ENCODE measurements at regions not wholly inside any gene's neighbourhood (a gene's known extent, or its start where the extent isn't known, plus 50 kb on each side); places are given as distances from the start of the nearest gene placed in this dataset.

- no peaks in the 10 kb centered on the region for H3K4me1 ChIP-seq (ENCODE audit: control insufficient read depth, extremely low read depth, insufficient read depth, low read length)
- no peak for FAIRE-seq
Measured at GRCh38 chr2:204277226-204277625, 268.0 kb upstream of the PARD3B start.

GRCh38 chr2:204278454-204278853 lies 266.8 kb upstream of the PARD3B start:
- H3K4me1 ChIP-seq (ENCODE audit: control insufficient read depth, extremely low read depth, insufficient read depth, low read length) = no peaks in the 10 kb centered on the region
- H3K9me3 ChIP-seq (ENCODE audit: control insufficient read depth, low read depth, low read length) = no peaks in the 10 kb centered on the region
- H3K36me3 ChIP-seq (ENCODE audit: control insufficient read depth in 2 of 2, extremely low read depth in 1 of 2, insufficient read depth in 2 of 2, low read length in 2 of 2) = no peaks in the 10 kb centered on the region
- H3K27me3 ChIP-seq (ENCODE audit: control insufficient read depth, extremely low read depth, insufficient read depth, low read length) = no peaks in the 10 kb centered on the region
- no peak overlapping the region for H3K27ac ChIP-seq (ENCODE audit: control insufficient read depth, insufficient read depth, low read length)
- no peak for DNase-seq (ENCODE audit: low read depth, low spot score)
- no peak overlapping the region for H3K9ac ChIP-seq (ENCODE audit: control insufficient read depth, extremely low read depth, insufficient read depth, low read length)
- dilution Hi-C loops (cut with MboI; ENCODE audit: extremely low pct_ligation_motif_present, low sequenced_read_pairs) = no loop called here
- H4K20me1 ChIP-seq (ENCODE audit: control insufficient read depth, extremely low read depth, insufficient read depth, low read length) = no peaks in the 10 kb centered on the region
- H3K79me2 ChIP-seq (ENCODE audit: control insufficient read depth, insufficient read depth, low read length) = no peaks in the 10 kb centered on the region
- H2AFZ ChIP-seq (ENCODE audit: control insufficient read depth, low read length) = no peak overlapping the region
- no peak for TF ChIP-seq CTCF (optimal IDR thresholded peaks at IDR 0.05 in 1 of 3, IDR thresholded peaks at IDR 0.05 in 1 of 3, conservative IDR thresholded peaks at IDR 0.05 in 1 of 3; ENCODE audit: extremely low read depth in 1 of 3, insufficient read depth in 2 of 3, low read length in 3 of 3)
- no peaks in the 10 kb centered on the region for H3K9me1 ChIP-seq (ENCODE audit: control insufficient read depth, extremely low read depth, insufficient read depth, low read length)
- H3K4me2 ChIP-seq (ENCODE audit: control insufficient read depth, extremely low read depth, insufficient read depth, low read depth, low read length) = no peak overlapping the region
- FAIRE-seq = no peak
- H3K4me3 ChIP-seq (ENCODE audit: control insufficient read depth in 2 of 3, extremely low read depth in 1 of 3, insufficient read depth in 2 of 3, low read depth in 1 of 3, low read length in 3 of 3) = no peak overlapping the region

More at GRCh38 chr2:204277226-204277625, 268.0 kb upstream of the PARD3B start:
- DNase-seq (ENCODE audit: low read depth, low spot score) = no peak
- H3K4me3 ChIP-seq (ENCODE audit: control insufficient read depth in 2 of 3, extremely low read depth in 1 of 3, insufficient read depth in 2 of 3, low read depth in 1 of 3, low read length in 3 of 3) = no peak overlapping the region
- no peaks in the 10 kb centered on the region for H3K9me1 ChIP-seq (ENCODE audit: control insufficient read depth, extremely low read depth, insufficient read depth, low read length)
- no peaks in the 10 kb centered on the region for H3K79me2 ChIP-seq (ENCODE audit: control insufficient read depth, insufficient read depth, low read length)
- H3K36me3 ChIP-seq (ENCODE audit: control insufficient read depth in 2 of 2, extremely low read depth in 1 of 2, insufficient read depth in 2 of 2, low read length in 2 of 2) = no peaks in the 10 kb centered on the region
- no peak overlapping the region for H2AFZ ChIP-seq (ENCODE audit: control insufficient read depth, low read length)
- TF ChIP-seq EZH2 (IDR thresholded peaks at IDR 0.05; ENCODE audit: low read length) (no peak), CTCF (optimal IDR thresholded peaks at IDR 0.05 in 1 of 3, IDR thresholded peaks at IDR 0.05 in 1 of 3, conservative IDR thresholded peaks at IDR 0.05 in 1 of 3; ENCODE audit: extremely low read depth in 1 of 3, insufficient read depth in 2 of 3, low read length in 3 of 3) (no peak)
- H3K4me2 ChIP-seq (ENCODE audit: control insufficient read depth, extremely low read depth, insufficient read depth, low read depth, low read length) = no peak overlapping the region
- dilution Hi-C loops (cut with MboI; ENCODE audit: extremely low pct_ligation_motif_present, low sequenced_read_pairs) = no loop called here
- no peak overlapping the region for H3K27ac ChIP-seq (ENCODE audit: control insufficient read depth, insufficient read depth, low read length)
- H3K27me3 ChIP-seq (ENCODE audit: control insufficient read depth, extremely low read depth, insufficient read depth, low read length) = no peaks in the 10 kb centered on the region
- no peak overlapping the region for H3K9ac ChIP-seq (ENCODE audit: control insufficient read depth, extremely low read depth, insufficient read depth, low read length)
- H4K20me1 ChIP-seq (ENCODE audit: control insufficient read depth, extremely low read depth, insufficient read depth, low read length) = no peaks in the 10 kb centered on the region
- H3K9me3 ChIP-seq (ENCODE audit: control insufficient read depth, low read depth, low read length) = no peaks in the 10 kb centered on the region

Data from keratinocyte (primary cell).